Adrenal gland (tissue), 5 donors: ENCODE measurements at regions not wholly inside any gene's neighbourhood (a gene's known extent, or its start where the extent isn't known, plus 50 kb on each side); places are given as distances from the start of the nearest gene placed in this dataset.

Experiments used
- POLR2A ChIP-seq, 2 donors: fragments of 450-650 bp; IDR thresholded peaks; one replicate each; pipeline ENCODE4 v1.6.1; 2017; ENCODE audit warnings: antibody characterized with exemption in 2 of 2, mild to moderate bottlenecking in 2 of 2, moderate library complexity in 1 of 2
- TF ChIP-seq, protein P1 (sequence below), 6 experiments: fragments of 450-650 bp in 4 of 6; fragments of 200-600 bp in 2 of 6; sonication (generic) in 1 of 6; IDR thresholded peaks; 1 replicate in 5 of 6; 2 replicates in 1 of 6; pipeline versions ENCODE4 v1.5.1 to v1.8.0; 2016 to 2021; ENCODE audit warnings: antibody characterized with exemption in 6 of 6, mild to moderate bottlenecking in 2 of 6, moderate library complexity in 1 of 6
- donor health status: DM: no; HTN: no; CAD: no.

- TF ChIP-seq, protein P1, sequence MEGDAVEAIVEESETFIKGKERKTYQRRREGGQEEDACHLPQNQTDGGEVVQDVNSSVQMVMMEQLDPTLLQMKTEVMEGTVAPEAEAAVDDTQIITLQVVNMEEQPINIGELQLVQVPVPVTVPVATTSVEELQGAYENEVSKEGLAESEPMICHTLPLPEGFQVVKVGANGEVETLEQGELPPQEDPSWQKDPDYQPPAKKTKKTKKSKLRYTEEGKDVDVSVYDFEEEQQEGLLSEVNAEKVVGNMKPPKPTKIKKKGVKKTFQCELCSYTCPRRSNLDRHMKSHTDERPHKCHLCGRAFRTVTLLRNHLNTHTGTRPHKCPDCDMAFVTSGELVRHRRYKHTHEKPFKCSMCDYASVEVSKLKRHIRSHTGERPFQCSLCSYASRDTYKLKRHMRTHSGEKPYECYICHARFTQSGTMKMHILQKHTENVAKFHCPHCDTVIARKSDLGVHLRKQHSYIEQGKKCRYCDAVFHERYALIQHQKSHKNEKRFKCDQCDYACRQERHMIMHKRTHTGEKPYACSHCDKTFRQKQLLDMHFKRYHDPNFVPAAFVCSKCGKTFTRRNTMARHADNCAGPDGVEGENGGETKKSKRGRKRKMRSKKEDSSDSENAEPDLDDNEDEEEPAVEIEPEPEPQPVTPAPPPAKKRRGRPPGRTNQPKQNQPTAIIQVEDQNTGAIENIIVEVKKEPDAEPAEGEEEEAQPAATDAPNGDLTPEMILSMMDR (IDR thresholded peaks at IDR 0.05): no peak
- TF ChIP-seq POLR2A (IDR thresholded peaks at IDR 0.05): no peak
Observed at GRCh38 chr15:29541309-29541708, 271.7 kb upstream of the NSMCE3 start.
